DOHH2 (cell line): ENCODE measurements at regions not wholly inside any gene's neighbourhood (a gene's known extent, or its start where the extent isn't known, plus 50 kb on each side); places are given as distances from the start of the nearest gene placed in this dataset.
"Not testable (repeated sequence)": the region's sequence is repeated elsewhere in the genome, so short reads cannot be mapped to it uniquely, and the experiment has no call there.

Experiments
- CTCF ChIP-seq: fragments of 200-600 bp; sonication (generic); IDR thresholded peaks from one replicate; pipeline ENCODE4 v1.5.1; 2014; ENCODE audit warnings: antibody characterized with exemption, mild to moderate bottlenecking, low read depth, low read length; ENCODE audit not compliant: poor library complexity, severe bottlenecking
- EZH2phosphoT487 ChIP-seq: fragments of 200-600 bp; sonication (generic); IDR thresholded peaks from 2 replicates; pipeline ENCODE4 v1.6.1; 2017; ENCODE audit warnings: borderline replicate concordance, mild to moderate bottlenecking, antibody characterized with exemption, low read length, moderate library complexity, mixed read lengths

- TF ChIP-seq CTCF, EZH2phosphoT487: not testable (repeated sequence)
Observed at GRCh38 chr15:20219171-20219570, 322.4 kb downstream of the GOLGA6L6 start.
